ENCODE measurements at regions not wholly inside any gene's neighbourhood (a gene's known extent, or its start where the extent isn't known, plus 50 kb on each side); places are given as distances from the start of the nearest gene placed in this dataset.

DNA sequence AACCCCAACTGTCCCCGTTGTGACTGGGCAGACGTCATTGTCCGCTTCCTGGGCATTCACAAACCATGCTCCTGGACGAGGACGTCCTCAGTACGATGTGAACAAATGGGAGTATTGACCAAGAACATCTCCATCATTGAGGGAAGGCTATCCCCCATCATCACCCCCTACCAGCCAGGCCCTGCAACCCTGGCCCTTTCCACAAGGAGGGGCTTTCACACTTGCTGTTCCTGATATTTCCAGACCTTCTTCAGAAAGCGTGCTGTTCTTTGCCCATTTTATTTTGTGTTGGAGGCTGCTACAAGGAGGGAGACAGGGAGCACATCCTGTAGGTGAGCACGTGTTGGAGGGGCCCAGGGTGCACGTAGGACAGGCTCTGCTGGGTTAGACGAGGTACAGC, 277.0 kb upstream of the LRRC3B start (continued):
- no peak for TF ChIP-seq ZNF281 (CRISPR knock-in tag; IDR thresholded peaks at IDR 0.05; ENCODE audit: borderline replicate concordance)

DNA sequence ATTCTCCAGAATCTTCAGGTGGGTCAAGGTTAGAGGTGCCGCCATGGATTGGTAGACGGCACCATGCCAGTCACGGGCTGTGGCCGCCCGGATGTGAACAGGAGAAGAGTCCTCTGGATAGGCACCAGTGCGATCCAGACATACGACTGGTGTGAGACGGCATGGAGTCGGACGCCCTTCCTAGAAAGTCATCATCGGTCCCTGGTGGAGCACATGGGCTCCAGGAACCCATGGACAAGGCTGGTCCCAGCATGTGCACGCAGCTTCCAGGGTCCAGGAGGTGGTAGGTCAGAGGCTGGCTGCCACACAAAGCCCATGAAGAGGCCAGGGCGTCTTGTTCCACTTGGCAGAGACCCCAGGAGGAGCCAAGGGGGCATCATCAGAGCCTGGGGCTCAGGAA, 276.1 kb upstream of the LRRC3B start:
- Histone ChIP-seq H3K4me2 (ENCODE audit: low read depth, low read length) (no peak overlapping the region), H3K9me3 (ENCODE audit: low read length) (peaks cover 87% of the 10 kb centered on the region), H4K20me1 (ENCODE audit: insufficient read depth, low read length) (no peaks in the 10 kb centered on the region), H3K4me3 (replicated peaks in 1 of 3; ENCODE audit: insufficient read depth in 1 of 3, low read depth in 2 of 3, low read length in 3 of 3) (no peak overlapping the region), H3K4me1 (ENCODE audit: insufficient read depth, low read length) (no peaks in the 10 kb centered on the region), H3K36me3 (replicated peaks in 1 of 2; ENCODE audit: control insufficient read depth in 1 of 2, insufficient read depth in 2 of 2, low read length in 2 of 2) (no peaks in the 10 kb centered on the region), H3K9ac (ENCODE audit: insufficient read depth, low read depth, low read length) (no peak overlapping the region), H3K27me3 (ENCODE audit: control insufficient read depth in 1 of 2, insufficient read depth in 2 of 2, low read length in 2 of 2) (no peaks in the 10 kb centered on the region), H3K27ac (ENCODE audit: extremely low read length, insufficient read depth, low read length) (no peak overlapping the region), H2AFZ (ENCODE audit: low read length) (no peak overlapping the region), H3K79me2 (ENCODE audit: insufficient read depth, low read length) (no peaks in the 10 kb centered on the region)
- no peak for TF ChIP-seq ZFAT (CRISPR knock-in tag; conservative IDR thresholded peaks at IDR 0.05)
- 75% methylated on average over 13 of the region's 13 CpGs for WGBS (ENCODE audit: low lambda C conversion rate)
- ChIA-PET POLR2A (no interaction called here), CTCF (ENCODE audit: low intra/inter-chr PET ratio, low total read pairs) (no interaction called here)
- DNase-seq (ENCODE audit: low spot score) (no peak), ATAC-seq (no peak), FAIRE-seq (no peak)
- in situ Hi-C loops (cut with HindIII; ENCODE audit: extremely low pct_ligation_motif_present, low pct_unique_long_range_greater_than_20kb) (no loop called here), intact Hi-C loops (cut with micrococcal nuclease; ENCODE audit: unreplicated experiment) (no loop called here)
- BruUV-seq (replicated peaks) = no TSS peak

- DNase-seq (ENCODE audit: low spot score) = no peak
- H4K20me1 ChIP-seq (ENCODE audit: insufficient read depth, low read length) = no peaks in the 10 kb centered on the region
- WGBS (ENCODE audit: low lambda C conversion rate) = 19% methylated on average over 9 of the region's 16 CpGs
- TF ChIP-seq NFKB2 (CRISPR knock-in tag; IDR thresholded peaks at IDR 0.05; ENCODE audit: borderline replicate concordance) = no peak
- no peak for TF ChIP-seq MAF1 (CRISPR knock-in tag; IDR thresholded peaks at IDR 0.05; ENCODE audit: borderline replicate concordance)
- TF ChIP-seq, protein P1, sequence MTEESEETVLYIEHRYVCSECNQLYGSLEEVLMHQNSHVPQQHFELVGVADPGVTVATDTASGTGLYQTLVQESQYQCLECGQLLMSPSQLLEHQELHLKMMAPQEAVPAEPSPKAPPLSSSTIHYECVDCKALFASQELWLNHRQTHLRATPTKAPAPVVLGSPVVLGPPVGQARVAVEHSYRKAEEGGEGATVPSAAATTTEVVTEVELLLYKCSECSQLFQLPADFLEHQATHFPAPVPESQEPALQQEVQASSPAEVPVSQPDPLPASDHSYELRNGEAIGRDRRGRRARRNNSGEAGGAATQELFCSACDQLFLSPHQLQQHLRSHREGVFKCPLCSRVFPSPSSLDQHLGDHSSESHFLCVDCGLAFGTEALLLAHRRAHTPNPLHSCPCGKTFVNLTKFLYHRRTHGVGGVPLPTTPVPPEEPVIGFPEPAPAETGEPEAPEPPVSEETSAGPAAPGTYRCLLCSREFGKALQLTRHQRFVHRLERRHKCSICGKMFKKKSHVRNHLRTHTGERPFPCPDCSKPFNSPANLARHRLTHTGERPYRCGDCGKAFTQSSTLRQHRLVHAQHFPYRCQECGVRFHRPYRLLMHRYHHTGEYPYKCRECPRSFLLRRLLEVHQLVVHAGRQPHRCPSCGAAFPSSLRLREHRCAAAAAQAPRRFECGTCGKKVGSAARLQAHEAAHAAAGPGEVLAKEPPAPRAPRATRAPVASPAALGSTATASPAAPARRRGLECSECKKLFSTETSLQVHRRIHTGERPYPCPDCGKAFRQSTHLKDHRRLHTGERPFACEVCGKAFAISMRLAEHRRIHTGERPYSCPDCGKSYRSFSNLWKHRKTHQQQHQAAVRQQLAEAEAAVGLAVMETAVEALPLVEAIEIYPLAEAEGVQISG (CRISPR knock-in tag; IDR thresholded peaks at IDR 0.05) = no peak
Observed at GRCh38 chr3:26347150-26347549, 275.4 kb upstream of the LRRC3B start.

More at GRCh38 chr3:26347150-26347549, 275.4 kb upstream of the LRRC3B start:
- Histone ChIP-seq H3K4me1 (ENCODE audit: insufficient read depth, low read length) (no peaks in the 10 kb centered on the region), H3K27ac (ENCODE audit: extremely low read length, insufficient read depth, low read length) (no peak overlapping the region), H3K36me3 (replicated peaks in 1 of 2; ENCODE audit: control insufficient read depth in 1 of 2, insufficient read depth in 2 of 2, low read length in 2 of 2) (no peaks in the 10 kb centered on the region), H3K4me2 (ENCODE audit: low read depth, low read length) (no peak overlapping the region), H3K9me3 (ENCODE audit: low read length) (peaks cover 86% of the 10 kb centered on the region), H3K4me3 (replicated peaks in 1 of 3; ENCODE audit: insufficient read depth in 1 of 3, low read depth in 2 of 3, low read length in 3 of 3) (no peak overlapping the region), H2AFZ (ENCODE audit: low read length) (no peak overlapping the region), H3K9ac (ENCODE audit: insufficient read depth, low read depth, low read length) (no peak overlapping the region), H3K27me3 (ENCODE audit: control insufficient read depth in 1 of 2, insufficient read depth in 2 of 2, low read length in 2 of 2) (no peaks in the 10 kb centered on the region; a peak in 1 of 5 replicates), H3K79me2 (ENCODE audit: insufficient read depth, low read length) (no peaks in the 10 kb centered on the region)
- BruUV-seq (replicated peaks) = no TSS peak
- FAIRE-seq = no peak
- in situ Hi-C loops (cut with HindIII; ENCODE audit: extremely low pct_ligation_motif_present, low pct_unique_long_range_greater_than_20kb) (no loop called here), intact Hi-C loops (cut with micrococcal nuclease; ENCODE audit: unreplicated experiment) (no loop called here)
- POLR2A ChIA-PET = no interaction called here
- no peak for ATAC-seq
- CTCF ChIA-PET (ENCODE audit: low intra/inter-chr PET ratio, low total read pairs) = no interaction called here

Measured in HepG2 (cell line).